GM12878 (cell line): ENCODE measurements at regions not wholly inside any gene's neighbourhood (a gene's known extent, or its start where the extent isn't known, plus 50 kb on each side); places are given as distances from the start of the nearest gene placed in this dataset.

ENCODE experiments used
- ATAC-seq: fragments of 200-7000 bp; cut with Tn5 transposase; 3 replicates; pipeline ENCODE4 v1.9.1; 2020; ENCODE audit warnings: mild to moderate bottlenecking, moderate library complexity
- BruUV-seq: library from RNA; stranded (reverse); fragments of 400-500 nt; replicated peaks from 2 replicates; lab custom pipeline; 2021; lab: Mats Ljungman, UMichigan
- CTCF ChIA-PET: fragments of 300-600 bp; sonication (Branson Sonifier 250); formaldehyde crosslinking; extraction: SDS; loops from one replicate; lab custom pipeline; 2021; ENCODE audit warnings: inconsistent platforms; lab: Yijun Ruan, JAX
- POLR2A ChIA-PET: fragments of 350-600 bp; formaldehyde crosslinking; extraction: SDS; loops from one replicate; lab custom pipeline; 2021; ENCODE audit warnings: inconsistent platforms; lab: Charles Lee
- RAD21 ChIA-PET: fragments of 300-600 bp; sonication (Branson Sonifier 250); formaldehyde crosslinking; loops from one replicate; lab custom pipeline; 2023; ENCODE audit warnings: antibody characterized with exemption; ENCODE audit not compliant: unreplicated experiment; lab: Charles Lee
- SMC1A ChIA-PET: fragments of 300-600 bp; sonication (Branson Sonifier 250); formaldehyde crosslinking; loops from one replicate; lab custom pipeline; 2023; ENCODE audit not compliant: unreplicated experiment, uncharacterized antibody; lab: Charles Lee
- DNase-seq: peaks from one replicate; pipeline ENCODE4 v3.0.0-alpha.2; 2011; ENCODE audit warnings: low read depth, low spot score
- FAIRE-seq: peaks from 3 replicates; lab custom pipeline; 2011; peaks lifted over from hg19 to GRCh38; lab: Jason Lieb, UNC
- H2AFZ ChIP-seq: 2 replicates; pipeline ENCODE4 v1.6.0; 2011; ENCODE audit warnings: low read depth, low read length, control low read depth; ENCODE audit not compliant: control insufficient read depth
- H3K27ac ChIP-seq: 2 replicates; pipeline ENCODE4 v1.5.1; 2011; ENCODE audit warnings: control low read depth; ENCODE audit not compliant: control insufficient read depth, insufficient read depth
- H3K27me3 ChIP-seq, 2 experiments: replicated peaks in 1 of 2; 2 replicates each; pipeline versions ENCODE4 v1.6.0 to v1.6.1; 2011; ENCODE audit warnings: low read length in 1 of 2; ENCODE audit not compliant: control insufficient read depth in 2 of 2, insufficient read depth in 2 of 2
- H3K36me3 ChIP-seq, 2 experiments: 2 replicates each; pipeline ENCODE4 v1.5.1; 2011; ENCODE audit warnings: low read length in 1 of 2; ENCODE audit not compliant: control insufficient read depth in 2 of 2, insufficient read depth in 2 of 2
- H3K4me1 ChIP-seq: 2 replicates; pipeline ENCODE4 v1.6.1; 2011; ENCODE audit warnings: mild to moderate bottlenecking, low read length, moderate library complexity, mixed read lengths; ENCODE audit not compliant: control insufficient read depth, insufficient read depth
- H3K4me2 ChIP-seq: 2 replicates; pipeline ENCODE4 v1.6.0; 2011; ENCODE audit warnings: control low read depth; ENCODE audit not compliant: control insufficient read depth, insufficient read depth
- H3K4me3 ChIP-seq: fragments of 200-600 bp; sonication (generic); 2 replicates; pipeline ENCODE4 v1.5.1; 2016
- H3K79me2 ChIP-seq: 2 replicates; pipeline ENCODE4 v1.6.0; 2011; ENCODE audit warnings: low read length; ENCODE audit not compliant: control insufficient read depth, insufficient read depth
- H3K9ac ChIP-seq: 2 replicates; pipeline ENCODE4 v1.8.0; 2011; ENCODE audit warnings: low read length, control low read depth, mixed read lengths; ENCODE audit not compliant: control insufficient read depth, insufficient read depth
- H3K9me3 ChIP-seq: replicated peaks from 3 replicates; pipeline ENCODE4 v1.5.1; 2011; ENCODE audit warnings: mild to moderate bottlenecking, low read length; ENCODE audit not compliant: control insufficient read depth, insufficient read depth
- H4K20me1 ChIP-seq: 2 replicates; pipeline ENCODE4 v1.6.0; 2011; ENCODE audit not compliant: control insufficient read depth, insufficient read depth
- ASH2L ChIP-seq: fragments of 300-600, 200-600 bp; sonication (generic); IDR thresholded peaks from 2 replicates; pipeline ENCODE4 v1.6.1; 2017; ENCODE audit warnings: low read depth, mild to moderate bottlenecking, borderline replicate concordance
- ATF7 ChIP-seq: fragments of 450-650 bp; IDR thresholded peaks from 2 replicates; pipeline ENCODE4 v1.6.1; 2016; ENCODE audit warnings: low read depth, mild to moderate bottlenecking
- EP300 ChIP-seq, 2 experiments: fragments of 150-350 bp in 1 of 2; IDR thresholded peaks; 2 replicates each; pipeline ENCODE4 v1.6.1; 2011 to 2012; ENCODE audit warnings: low read depth in 2 of 2, low read length in 2 of 2, borderline replicate concordance in 1 of 2, improper control_type of control experiment in 1 of 2, inconsistent platforms in 1 of 2; ENCODE audit not compliant: control insufficient read depth in 1 of 2
- FOXK2 ChIP-seq: fragments of 450-650 bp; IDR thresholded peaks from 2 replicates; pipeline ENCODE4 v1.6.1; 2017; ENCODE audit warnings: mild to moderate bottlenecking, moderate library complexity
- GATAD2B ChIP-seq: fragments of 450-650 bp; conservative IDR thresholded peaks from 2 replicates; pipeline ENCODE4 v1.6.1; 2017; ENCODE audit warnings: low read depth, mild to moderate bottlenecking, moderate library complexity
- IRF4 ChIP-seq: IDR thresholded peaks from 2 replicates; pipeline ENCODE4 v1.6.1; 2011; ENCODE audit warnings: low read depth, low read length
- NFXL1 ChIP-seq: fragments of 450-650 bp; IDR thresholded peaks from 2 replicates; pipeline ENCODE4 v1.6.1; 2017; ENCODE audit warnings: antibody characterized with exemption, mild to moderate bottlenecking, borderline replicate concordance
- NR2C1 ChIP-seq: fragments of 450-650 bp; IDR thresholded peaks from 2 replicates; pipeline ENCODE4 v1.6.1; 2017; ENCODE audit warnings: antibody characterized with exemption, mild to moderate bottlenecking, moderate library complexity
- PAX5 ChIP-seq: IDR thresholded peaks from 2 replicates; pipeline ENCODE4 v1.6.1; 2011; ENCODE audit warnings: low read depth, low read length, borderline replicate concordance
- RB1 ChIP-seq: fragments of 450-650 bp; formaldehyde crosslinking; IDR thresholded peaks from 2 replicates; pipeline ENCODE4 v1.6.1; 2017; ENCODE audit warnings: mild to moderate bottlenecking, borderline replicate concordance
- SMAD1 ChIP-seq: fragments of 450-650 bp; IDR thresholded peaks from 2 replicates; pipeline ENCODE4 v1.6.1; 2018; ENCODE audit warnings: mild to moderate bottlenecking, low read depth; ENCODE audit not compliant: partially characterized antibody
- SP1 ChIP-seq: IDR thresholded peaks from one replicate; pipeline ENCODE4 v1.6.1; 2011; ENCODE audit warnings: low read depth, low read length
- SRF ChIP-seq, 2 experiments: IDR thresholded peaks; 2 replicates each; pipeline ENCODE4 v1.6.1; 2011; ENCODE audit warnings: low read depth in 2 of 2, low read length in 2 of 2, mild to moderate bottlenecking in 1 of 2, moderate library complexity in 1 of 2
- SUZ12 ChIP-seq: fragments of 200-600 bp; sonication (generic); IDR thresholded peaks from one replicate; pipeline ENCODE4 v1.6.1; 2018; ENCODE audit warnings: antibody characterized with exemption, mild to moderate bottlenecking; ENCODE audit not compliant: unreplicated experiment
- TBL1XR1 ChIP-seq: IDR thresholded peaks from 2 replicates; pipeline ENCODE4 v1.6.1; 2012; ENCODE audit warnings: low read depth, low read length, improper control_type of control experiment
- ZZZ3 ChIP-seq: IDR thresholded peaks from 2 replicates; pipeline ENCODE4 v1.6.1; 2011; ENCODE audit warnings: low read depth; ENCODE audit not compliant: control insufficient read depth, insufficient read length
- WGBS: methylation state at CpG from one replicate; pipeline ENCODE4 v1.1.6; 2016; ENCODE audit warnings: low lambda C conversion rate; ENCODE audit not compliant: insufficient replicate concordance, insufficient coverage; ENCODE audit errors: missing lambda C conversion rate; 5-methylcytosine and 5-hydroxymethylcytosine counted together
- in situ Hi-C: fragments of 300-500 bp; cut with MboI; formaldehyde crosslinking; loops from 9 replicates; pipeline ENCODE4 v1.14.3; 2018; ENCODE audit warnings: mixed read lengths
- intact Hi-C: fragments of 100-400 bp; cut with micrococcal nuclease; formaldehyde crosslinking; loops from one replicate; pipeline ENCODE4 v1.14.2; 2022; ENCODE audit not compliant: unreplicated experiment
- TF ChIP-seq, protein P1 (sequence below): fragments of 450-650 bp; IDR thresholded peaks from 2 replicates; pipeline ENCODE4 v1.6.1; 2017; ENCODE audit warnings: low read depth, mild to moderate bottlenecking, moderate library complexity
- TF ChIP-seq, protein P2 (sequence below): IDR thresholded peaks from 2 replicates; pipeline ENCODE4 v1.6.1; 2011; ENCODE audit warnings: borderline replicate concordance, low read depth, mild to moderate bottlenecking, moderate library complexity, low read length; ENCODE audit not compliant: insufficient read depth, poor library complexity, severe bottlenecking

DNA sequence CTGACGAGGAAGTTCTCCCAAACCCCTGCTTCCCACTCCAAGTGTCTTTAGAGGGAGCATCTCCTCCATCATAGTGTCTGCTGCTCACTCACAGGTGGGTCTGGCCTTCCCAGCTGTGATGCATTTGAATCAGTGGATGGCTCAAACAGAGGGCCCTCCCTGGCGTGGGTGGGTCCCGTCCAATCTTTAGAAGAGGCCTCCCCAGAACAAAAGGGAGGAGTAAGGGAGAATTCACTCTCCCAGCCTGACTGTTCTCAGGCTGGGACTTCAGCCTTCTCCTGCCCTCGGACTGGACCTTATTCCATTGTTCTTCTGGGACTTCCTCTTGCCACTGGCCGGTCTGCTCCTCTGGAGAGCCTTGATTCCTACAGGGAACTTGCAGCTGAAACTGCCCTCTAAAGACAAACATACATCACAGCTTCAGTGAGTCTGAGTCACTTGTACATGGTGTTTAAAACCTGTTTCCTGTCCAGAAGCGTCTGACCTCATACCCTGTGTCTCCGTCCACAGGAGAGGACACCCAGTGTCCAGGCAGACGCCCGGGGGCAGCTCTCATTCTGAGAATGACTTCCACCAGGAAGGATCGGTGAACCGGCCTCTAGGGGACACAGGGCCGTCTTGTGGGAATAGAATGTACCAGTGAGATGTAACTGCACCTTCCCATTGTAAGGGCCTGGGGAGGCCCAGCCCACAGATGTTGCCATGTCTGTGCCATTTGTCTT is 234.7 kb downstream of the BRD1 start (continued):
- TF ChIP-seq, protein P1, sequence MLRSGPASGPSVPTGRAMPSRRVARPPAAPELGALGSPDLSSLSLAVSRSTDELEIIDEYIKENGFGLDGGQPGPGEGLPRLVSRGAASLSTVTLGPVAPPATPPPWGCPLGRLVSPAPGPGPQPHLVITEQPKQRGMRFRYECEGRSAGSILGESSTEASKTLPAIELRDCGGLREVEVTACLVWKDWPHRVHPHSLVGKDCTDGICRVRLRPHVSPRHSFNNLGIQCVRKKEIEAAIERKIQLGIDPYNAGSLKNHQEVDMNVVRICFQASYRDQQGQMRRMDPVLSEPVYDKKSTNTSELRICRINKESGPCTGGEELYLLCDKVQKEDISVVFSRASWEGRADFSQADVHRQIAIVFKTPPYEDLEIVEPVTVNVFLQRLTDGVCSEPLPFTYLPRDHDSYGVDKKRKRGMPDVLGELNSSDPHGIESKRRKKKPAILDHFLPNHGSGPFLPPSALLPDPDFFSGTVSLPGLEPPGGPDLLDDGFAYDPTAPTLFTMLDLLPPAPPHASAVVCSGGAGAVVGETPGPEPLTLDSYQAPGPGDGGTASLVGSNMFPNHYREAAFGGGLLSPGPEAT = no peak
- TF ChIP-seq TBL1XR1 = no peak

DNA sequence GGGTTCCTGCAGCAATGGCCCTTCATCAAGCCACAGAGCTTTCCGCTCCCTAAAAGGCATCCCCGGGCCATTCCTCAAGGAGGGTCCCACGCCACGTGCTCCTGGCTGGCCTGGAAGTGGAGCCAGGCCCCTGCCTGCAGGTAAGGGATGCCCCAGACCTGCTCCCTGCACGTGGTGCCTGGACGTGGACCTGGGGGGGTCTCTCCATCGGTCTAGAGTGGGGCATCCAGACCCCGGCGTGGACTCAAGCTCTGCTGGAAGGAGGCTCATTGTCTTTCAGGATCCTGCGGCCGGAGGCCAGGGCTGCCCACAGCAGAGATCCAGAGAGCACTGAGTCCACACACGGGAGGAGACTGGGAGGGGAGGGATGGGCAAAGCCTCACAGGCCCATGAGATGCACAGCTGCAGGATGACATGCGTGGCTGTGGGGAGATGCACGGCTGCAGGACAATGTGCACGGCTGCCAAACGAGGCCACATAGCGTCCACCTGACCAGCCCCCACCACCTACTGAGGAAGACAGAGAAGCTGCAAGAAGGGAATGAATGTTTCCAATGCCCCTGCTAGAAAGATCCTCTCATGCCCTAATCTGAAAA is 236.7 kb downstream of the BRD1 start:
- ChIA-PET SMC1A (no interaction called here), POLR2A (no interaction called here), RAD21 (no interaction called here), CTCF (no interaction called here)
- Histone ChIP-seq H2AFZ (no peak overlapping the region), H3K36me3 (peaks cover 0 to 2% of the 10 kb centered on the region in 2 experiments; a peak in 2 of 4 replicates), H3K27ac (no peak overlapping the region), H3K27me3 (no peaks in the 10 kb centered on the region), H4K20me1 (no peaks in the 10 kb centered on the region), H3K9ac (no peak overlapping the region), H3K4me2 (no peak overlapping the region), H3K4me1 (no peaks in the 10 kb centered on the region), H3K4me3 (no peak overlapping the region)
- no peak for DNase-seq
- no TSS peak for BruUV-seq
- in situ Hi-C loops (no loop called here), intact Hi-C loops (no loop called here)
- FAIRE-seq = no peak
- ATAC-seq = no peak
- 66% methylated on average over 15 of the region's 17 CpGs for WGBS
- TF ChIP-seq FOXK2 (no peak), GATAD2B (no peak), IRF4 (no peak), RB1 (no peak), SRF (IDR thresholded peaks at IDR 0.05; ENCODE audit: low read depth in 2 of 2, low read length in 2 of 2) (no peak), NFXL1 (no peak), SUZ12 (no peak), PAX5 (no peak), EP300 (IDR thresholded peaks at IDR 0.05; ENCODE audit: borderline replicate concordance in 1 of 2, control insufficient read depth in 1 of 2, low read depth in 2 of 2, low read length in 2 of 2) (no peak), ZZZ3 (no peak), ATF7 (no peak), ASH2L (no peak), SP1 (no peak), NR2C1 (no peak), SMAD1 (no peak)
- TF ChIP-seq, protein P2, sequence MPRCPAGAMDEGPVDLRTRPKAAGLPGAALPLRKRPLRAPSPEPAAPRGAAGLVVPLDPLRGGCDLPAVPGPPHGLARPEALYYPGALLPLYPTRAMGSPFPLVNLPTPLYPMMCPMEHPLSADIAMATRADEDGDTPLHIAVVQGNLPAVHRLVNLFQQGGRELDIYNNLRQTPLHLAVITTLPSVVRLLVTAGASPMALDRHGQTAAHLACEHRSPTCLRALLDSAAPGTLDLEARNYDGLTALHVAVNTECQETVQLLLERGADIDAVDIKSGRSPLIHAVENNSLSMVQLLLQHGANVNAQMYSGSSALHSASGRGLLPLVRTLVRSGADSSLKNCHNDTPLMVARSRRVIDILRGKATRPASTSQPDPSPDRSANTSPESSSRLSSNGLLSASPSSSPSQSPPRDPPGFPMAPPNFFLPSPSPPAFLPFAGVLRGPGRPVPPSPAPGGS = no peak
- TF ChIP-seq, all 136 proteins: peak for 0
- Histone ChIP-seq H3K79me2 (no peaks in the 10 kb centered on the region), H3K9me3 (no peaks in the 10 kb centered on the region; the same call in 2 of the 3 replicates)
